HG02642 (cell line): ENCODE measurements at regions not wholly inside any gene's neighbourhood (a gene's known extent, or its start where the extent isn't known, plus 50 kb on each side); places are given as distances from the start of the nearest gene placed in this dataset.
"Not testable (repeated sequence)": the region's sequence is repeated elsewhere in the genome, so short reads cannot be mapped to it uniquely, and the experiment has no call there.

Source experiments
- ATAC-seq: cut with Tn5 transposase; IDR thresholded peaks from one replicate; pipeline ENCODE4 v1.9.1; 2021; ENCODE audit warnings: mild to moderate bottlenecking; ENCODE audit not compliant: unreplicated experiment, poor library complexity

DNA sequence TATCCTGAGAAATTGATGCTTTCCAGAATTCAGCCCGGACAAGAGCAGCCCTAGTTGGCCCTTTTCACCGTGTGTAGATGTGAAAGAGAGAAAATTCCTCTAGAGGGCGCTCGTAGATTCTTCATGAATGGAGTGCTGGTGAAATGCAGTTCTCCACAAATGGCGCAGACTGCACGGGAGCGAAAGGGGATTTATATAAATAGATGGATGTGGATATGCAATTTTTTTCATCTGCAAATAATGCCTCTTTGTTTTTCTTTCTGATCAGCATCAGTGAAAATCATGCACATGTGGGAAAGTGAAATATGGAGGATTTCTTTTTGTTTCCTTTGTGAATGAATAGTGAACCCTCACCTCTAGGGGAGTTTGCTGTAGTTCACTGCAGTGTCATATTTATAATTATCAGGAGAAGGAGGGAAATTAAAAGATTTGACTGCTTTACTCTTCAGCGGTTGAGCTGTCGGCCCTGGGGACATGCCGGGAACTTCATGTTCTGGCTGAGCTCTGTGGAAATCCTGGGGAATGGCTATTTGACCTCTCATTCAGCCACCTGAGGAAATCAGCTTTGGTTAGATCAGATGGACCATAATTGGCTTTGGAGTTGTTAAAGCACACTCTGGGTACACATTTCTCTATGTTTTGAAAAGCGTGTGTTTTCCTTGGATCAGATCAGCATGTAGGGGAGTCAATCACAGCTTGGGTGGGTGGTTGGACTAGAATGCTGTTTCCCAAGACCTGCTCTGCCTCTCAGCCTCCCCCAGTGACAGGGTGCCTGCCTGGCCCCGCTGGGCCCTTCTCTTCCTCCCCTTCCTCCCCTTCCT is 115.0 kb upstream of the SHISA3 start:
- peak; percentile 75 for ATAC-seq

DNA sequence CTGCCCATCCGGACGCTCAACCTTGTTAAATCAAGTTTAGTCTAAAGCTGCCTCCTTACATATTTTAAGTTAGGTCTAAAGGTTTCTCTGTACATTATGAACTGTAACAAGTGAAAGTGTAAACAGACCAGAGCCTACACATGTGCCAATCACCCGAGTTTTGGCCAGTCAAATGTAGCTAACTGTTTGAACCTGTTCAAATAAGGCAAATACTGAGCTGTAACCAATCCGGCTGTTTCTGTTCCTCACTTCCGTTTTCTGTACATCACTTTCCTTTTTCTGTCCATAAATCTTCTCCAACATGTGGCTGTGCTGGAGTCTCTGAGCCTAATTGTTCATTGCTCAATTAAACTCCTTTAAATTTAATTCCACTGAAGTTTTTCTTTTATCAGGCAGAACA is 113.3 kb upstream of the SHISA3 start:
- no peak for ATAC-seq

DNA sequence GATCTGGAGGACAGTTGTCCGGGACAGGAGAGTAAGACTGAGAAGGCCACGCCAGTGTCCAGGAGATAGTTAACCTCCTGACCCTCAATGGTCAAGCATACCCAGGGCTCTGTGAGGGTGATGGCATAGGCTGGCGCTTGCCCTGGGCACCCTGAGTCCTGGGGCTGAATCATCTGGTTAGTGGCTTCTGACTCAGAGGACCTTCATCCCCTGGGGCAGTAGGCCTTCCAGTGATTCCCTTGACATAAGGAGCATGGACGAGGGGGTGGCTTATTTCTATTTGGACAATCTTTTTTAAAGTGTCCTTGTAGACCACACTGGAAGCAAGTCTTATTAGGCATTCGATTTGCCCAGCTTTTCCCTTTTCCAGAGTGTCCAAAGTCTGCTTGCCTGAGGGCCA is 108.4 kb upstream of the SHISA3 start:
- ATAC-seq = not testable (repeated sequence)

DNA sequence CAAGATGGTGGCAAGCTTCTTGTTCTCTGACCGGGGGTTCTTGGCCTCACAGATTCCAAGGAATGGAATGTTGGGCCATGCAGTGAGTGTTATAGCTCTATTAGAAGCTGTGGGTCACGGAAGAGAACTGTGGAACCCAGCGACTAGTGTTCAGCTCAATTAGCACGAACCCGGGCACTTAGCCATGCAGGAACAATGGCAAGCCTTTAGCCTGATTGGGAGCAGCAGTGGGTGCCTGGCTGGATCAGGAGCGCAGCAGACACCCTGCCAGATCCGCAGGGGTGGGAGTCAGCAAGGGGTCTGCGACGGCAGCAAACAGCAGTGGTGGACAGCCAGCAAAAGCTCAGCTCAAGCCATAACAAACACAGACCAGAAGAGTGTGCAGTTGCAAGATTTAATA is 105.1 kb upstream of the SHISA3 start:
- not testable (repeated sequence) for ATAC-seq

DNA sequence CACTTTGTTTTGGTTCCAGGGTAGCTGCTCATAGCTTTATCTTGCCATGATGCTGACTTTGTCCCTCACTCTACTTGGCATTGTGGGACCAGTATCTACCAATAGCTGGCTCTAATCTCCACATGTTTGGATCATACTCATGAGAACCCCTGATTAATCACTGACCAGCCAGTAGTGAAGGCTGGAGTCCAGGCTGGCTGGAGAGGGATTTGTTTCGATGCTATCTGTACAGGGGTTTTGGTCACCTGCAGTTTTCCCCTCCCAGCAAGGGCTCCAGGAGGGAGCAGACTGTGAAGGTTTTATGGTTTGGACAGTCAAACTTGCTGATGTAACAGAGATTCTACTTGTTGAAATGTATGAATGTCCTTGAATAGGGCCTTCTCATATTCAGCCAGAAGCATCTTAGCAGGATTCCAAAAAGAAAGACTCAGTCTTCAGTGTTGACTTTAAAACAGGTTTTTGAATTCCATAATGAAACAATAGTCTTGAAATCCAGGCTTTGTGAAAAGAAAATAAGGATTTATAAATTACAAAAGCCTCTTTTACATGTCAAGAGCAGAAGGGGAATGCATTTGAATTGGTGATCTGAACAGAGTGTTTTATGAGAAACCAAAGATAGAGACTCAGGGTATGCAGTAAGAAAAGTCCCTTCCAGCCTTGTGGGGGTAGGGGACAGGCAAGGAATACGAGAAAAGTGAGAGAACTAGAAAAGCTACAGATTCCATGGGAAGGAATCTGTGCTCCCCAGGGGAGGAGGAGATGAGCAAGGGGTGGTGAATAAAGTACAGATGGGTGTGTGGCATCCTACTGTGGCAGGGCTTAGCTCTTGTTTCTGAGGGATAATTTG is 103.1 kb upstream of the SHISA3 start:
- no peak for ATAC-seq

DNA sequence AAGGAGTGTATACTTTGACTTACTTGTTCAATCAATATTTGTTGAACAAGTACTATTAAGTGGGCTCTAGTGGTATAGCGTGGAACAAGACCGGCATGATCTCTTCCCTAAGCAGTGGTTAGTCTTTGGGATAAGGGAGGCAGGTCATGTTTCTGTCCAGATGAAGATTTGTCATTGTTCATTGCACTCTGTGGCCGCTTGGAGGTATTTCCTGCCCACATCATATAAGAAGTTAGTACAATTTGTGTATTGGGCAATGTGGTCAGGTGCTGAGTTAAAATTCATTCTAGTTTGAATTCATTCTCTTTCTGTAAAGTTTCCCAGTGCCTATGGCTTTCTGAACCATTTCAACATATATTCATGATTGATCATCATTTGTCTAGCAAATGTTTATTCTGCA is 101.1 kb upstream of the SHISA3 start:
- no peak for ATAC-seq

DNA sequence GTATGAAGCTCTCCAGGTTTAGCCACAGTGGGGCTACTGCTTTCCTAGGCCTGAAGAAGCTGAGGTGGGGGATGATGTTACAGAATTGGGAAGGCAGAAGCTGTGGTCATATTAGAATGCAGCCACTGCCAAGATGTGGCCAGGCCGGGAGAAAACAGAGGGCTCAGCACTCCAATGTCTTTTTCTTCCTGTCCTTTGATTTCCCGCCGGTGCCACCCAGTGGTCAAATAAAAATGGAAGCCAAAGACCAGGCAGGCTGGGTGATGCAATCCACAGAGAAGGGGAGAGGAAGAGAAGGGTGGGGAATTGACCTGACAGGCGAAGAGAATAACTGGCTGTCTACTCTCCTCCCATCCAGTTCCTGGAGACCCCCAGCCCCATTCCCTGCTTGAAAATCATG is 94.9 kb upstream of the SHISA3 start:
- no peak for ATAC-seq

DNA sequence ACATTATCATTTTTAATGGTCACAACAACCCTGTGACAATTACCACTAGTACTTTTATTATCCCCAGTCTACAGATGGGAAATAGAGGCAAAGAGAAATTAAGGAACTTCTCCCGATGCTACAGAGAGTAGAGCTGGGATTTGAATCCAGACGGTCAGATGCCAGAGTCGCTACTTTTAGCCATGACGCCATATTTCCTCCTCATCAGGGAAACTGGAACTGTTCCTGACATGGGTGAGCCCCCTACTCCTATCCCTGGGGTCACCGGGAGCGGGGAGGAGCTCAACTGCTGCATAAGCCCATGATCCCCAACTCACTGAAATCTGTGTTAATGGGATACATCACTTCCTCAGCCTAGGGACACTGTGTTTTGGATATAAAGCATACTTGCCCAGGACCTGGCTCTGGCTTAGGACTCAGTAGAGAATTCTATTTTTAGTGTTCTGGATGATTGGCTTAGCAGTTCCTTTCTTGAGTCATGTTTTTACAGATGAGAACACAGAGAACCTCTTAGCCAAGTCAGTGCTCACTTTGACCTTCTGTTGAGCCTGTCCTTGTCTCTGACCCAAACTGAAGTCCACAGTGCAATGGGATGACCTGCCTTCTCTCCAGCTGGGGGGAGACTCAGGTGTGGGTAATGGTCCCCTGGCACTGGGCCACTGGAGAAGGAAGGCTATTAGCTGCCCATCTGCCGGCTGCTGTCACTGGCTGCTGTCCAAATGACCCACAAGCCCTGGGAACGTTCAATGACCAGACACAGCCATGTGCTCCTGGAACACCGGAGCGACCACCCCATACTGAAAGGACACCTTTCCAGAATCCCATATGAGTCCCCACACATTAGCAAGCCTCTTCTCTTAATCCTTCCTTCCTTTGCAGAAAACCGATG is 90.8 kb upstream of the SHISA3 start:
- no peak for ATAC-seq

DNA sequence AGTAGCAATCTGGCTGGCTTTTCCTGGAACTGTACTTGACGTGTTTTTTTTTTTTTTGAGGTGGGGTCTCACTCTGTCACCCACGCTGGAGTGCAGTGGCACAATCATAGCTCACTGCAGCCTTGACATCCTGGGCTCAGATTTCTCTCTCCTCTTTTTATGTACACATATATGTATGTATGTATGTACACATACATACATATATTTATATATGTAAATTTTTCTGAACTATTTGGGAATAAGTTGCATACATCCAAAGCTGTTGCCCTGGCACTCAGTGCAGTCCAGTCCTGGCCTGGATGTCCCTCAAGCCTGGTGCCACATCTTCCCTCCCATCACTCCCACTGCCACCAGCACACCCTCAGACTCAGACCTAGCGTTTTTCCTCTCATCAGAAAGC is 89.0 kb upstream of the SHISA3 start:
- no peak for ATAC-seq

DNA sequence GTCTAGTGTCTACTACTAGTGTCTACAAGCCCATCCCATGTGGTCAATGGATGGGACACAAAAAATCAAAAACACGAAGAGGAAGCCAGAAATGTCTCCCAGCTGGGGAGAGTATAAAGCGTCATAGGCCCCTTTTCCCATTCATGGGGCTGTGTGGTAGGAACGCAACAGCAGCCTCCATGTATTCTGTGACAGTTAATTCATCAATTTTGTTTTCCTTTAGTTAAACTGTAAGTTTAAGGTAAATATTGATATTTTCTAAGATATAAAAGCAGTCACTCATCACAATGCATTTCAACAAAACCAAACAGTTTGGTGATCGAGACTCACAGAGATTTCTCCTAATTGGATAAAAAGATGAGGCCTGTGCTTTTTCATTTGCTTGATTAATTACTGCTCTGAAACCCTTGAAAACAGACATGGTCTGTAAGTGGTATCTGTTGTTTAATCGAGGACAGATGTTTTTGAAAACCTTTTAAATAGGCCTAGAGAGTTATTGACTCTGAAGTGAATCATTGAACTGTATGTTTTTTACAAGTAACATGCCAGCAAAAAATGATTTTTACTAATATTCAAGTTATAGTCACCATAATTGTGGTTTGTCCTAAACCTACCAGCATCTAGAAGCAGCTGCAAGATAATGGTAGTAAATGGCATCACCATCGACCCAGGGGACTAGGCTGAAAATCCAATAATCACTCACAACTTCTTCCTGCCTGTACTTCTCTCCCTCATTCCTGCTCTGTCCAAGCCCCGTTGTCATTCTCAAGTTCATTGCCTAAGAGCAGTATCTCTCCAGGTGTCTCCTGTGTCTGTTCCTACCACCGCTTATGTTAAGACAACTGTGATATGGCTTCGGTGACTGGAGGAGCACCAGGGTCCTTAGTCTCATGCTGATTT is 87.7 kb upstream of the SHISA3 start:
- no peak for ATAC-seq

DNA sequence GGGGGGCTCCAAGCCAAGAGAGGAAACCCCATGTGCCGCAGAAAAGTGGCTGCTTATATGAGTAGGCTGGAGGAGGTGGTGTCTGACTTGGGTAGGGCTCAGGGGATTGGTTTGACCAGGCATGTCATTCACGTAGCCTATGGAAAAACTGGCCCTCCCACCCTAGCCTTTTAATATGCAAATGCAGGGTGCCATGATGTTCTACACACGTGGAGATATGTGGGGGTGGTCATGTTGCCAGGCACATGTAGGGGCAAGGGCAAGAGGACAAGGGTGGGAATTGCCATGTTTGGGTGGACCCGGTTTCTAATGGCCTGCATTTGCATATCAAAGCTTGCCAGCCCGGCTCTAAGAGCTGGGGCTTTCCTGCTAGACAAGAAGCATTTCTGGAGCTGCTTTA is 86.9 kb upstream of the SHISA3 start:
- ATAC-seq = no peak

DNA sequence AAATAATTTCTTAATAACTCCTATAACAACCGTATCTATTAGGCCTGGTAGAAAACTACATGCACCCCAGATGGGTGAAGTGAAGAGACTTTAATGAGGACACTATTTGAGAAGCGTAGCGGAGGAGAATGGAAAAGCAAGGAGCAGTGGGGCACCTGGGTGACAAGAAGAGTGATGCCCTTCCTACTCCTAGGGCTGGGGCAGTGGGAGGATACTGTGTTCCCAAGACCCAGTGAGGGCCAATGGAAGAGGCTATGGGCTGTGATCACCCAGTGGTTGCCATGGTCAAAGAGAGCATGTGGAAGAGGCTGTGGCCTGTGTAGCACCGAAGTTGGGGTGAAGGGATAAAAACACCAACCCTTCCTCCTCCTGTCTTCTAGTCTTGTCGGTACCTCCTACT is 86.5 kb upstream of the SHISA3 start:
- ATAC-seq = no peak

DNA sequence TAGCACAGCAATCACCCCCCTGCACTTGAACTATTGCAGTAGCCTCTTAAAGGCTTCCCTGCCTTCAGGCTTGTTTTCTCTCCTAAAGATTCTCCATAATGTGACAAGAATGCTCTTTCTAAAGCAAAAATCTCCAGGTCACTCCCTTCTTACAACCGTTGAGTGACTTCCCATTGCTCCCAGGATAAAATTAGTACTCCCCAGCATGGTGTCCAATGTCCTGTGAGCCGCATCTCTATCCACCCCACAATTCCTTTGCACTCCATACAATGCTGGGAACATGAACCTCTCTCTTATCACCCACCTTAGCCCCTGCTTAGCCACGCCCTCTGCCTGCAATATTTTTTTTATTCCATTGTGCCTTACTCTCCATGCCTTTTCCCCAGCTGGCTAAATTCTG is 85.7 kb upstream of the SHISA3 start:
- no peak for ATAC-seq

DNA sequence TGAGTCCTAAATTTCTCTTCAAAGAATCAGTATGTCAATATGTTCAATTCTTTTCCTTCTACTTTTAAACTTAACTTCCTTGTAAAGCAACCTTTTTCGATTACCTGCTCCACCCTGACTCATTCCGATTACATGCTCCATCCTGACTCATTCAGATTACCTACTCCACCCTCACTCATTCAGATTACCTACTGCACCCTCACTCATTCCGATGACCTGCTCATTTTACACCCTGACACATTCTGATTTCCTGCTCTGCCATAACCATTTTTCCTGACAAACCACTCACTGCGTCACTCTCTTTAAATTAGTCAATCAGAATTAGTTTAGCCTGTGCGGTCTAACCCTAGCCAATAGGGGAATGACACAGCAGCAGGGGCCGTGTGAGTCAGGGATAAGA is 83.9 kb upstream of the SHISA3 start:
- ATAC-seq = not testable (repeated sequence)

DNA sequence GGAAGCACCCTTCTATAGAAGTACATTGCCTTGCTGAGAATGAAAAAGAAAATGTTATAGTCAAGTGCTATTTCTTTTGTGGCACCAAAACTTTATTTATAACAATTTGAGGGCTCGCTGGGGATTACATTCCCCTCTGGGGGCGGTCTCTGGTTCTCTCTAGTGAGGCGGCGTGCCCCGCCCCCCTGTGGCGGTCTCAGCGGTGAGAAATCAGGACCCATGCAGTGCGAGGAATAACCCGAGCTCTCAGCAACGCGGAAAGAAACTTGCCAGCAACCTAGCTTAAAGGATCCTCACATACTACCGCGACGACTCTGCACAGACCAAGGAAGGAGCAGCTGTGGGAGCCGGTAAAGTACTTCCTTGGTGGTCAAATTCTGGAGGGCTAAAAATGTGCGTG is 83.4 kb upstream of the SHISA3 start:
- ATAC-seq = no peak

DNA sequence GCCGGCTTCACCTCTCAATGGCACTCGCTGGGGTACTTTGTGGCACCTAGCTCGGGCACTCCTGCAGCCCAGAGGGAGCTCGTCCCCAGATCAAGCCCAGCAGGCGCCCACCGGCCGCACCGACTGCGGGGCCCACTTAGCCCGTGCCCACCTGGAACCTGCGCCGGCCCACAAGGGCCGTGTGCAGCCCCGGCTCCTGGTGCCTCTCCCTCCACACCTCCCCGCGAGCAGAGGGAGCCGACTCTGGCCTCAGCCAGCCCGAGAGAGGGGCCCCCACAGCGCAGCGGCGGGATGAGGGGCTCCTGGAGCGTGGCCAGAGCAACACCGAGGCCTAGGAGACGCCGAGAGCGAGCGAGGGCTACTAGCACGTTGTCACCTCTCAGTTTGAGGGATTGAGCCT is 82.1 kb upstream of the SHISA3 start:
- no peak for ATAC-seq

DNA sequence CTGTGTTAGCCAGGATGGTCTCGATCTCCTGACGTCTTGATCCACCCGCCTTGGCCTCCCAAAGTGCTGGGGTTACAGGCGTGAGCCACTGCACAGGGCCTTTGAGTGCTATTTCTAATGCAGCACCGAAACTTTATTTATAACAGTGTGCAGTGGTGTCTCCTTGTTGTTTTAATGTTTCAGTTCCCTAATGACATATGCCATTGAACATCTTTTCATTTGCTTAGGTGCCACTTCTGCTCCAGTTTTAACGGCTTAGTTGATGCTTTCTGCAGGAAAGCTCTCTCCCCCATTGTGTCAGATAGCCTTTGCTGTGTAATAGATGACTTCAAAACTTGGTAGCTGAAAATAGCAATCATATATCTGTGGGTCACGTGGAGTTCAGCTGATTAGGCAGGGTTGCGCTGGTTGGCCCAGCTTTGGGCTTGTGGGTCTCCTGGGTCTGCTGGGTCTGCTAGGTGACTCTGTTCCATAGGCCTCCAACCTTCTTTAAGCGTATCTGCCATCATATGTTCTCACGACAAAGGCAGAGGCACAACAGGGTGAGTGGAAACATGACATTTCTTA is 76.4 kb upstream of the SHISA3 start:
- no peak for ATAC-seq

DNA sequence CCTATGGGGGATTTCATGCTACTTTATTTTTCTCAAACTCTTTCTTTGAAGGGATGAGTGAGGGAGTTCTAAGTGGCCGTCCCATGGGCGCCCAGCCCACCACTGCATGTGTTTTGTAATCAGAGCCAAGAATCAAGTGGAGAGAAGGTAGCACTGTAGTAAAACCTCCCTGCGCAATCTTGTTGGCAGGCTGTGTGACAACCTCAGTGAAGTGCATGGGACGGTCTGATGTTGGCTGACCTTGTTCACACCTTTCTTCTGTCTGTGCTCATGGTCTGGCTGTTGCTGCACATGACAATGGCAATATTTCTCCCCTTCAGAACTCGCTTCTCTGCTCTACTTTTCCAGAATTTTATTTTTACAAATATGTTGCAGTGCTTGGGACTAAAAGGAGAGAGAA is 71.2 kb upstream of the SHISA3 start:
- no peak for ATAC-seq

DNA sequence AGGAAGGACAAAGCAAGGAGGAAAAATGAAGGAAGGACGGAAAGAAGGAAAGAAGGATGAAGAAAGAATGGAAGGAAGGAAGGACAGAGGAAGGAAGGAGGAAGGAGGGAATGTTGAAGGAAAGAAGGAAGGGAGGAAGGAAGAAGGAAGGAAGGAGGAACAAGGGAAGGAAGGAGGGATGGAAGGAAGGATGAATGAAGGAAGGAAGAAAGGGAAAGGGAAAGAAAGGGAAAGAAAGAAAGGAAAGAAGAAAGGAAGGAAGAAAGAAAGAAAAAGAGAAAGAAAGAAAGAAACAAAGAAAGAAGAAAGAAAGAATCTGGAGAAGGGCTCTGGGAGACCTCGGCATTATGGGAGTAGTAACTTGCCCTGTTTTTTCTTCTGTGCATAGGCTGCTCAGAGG is 70.8 kb upstream of the SHISA3 start:
- ATAC-seq = no peak
